ENCODE measurements at regions not wholly inside any gene's neighbourhood (a gene's known extent, or its start where the extent isn't known, plus 50 kb on each side); places are given as distances from the start of the nearest gene placed in this dataset.

- TF ChIP-seq SAP30 (IDR thresholded peaks at IDR 0.05; ENCODE audit: insufficient read depth, insufficient replicate concordance, low read length), result no peak
Observed at GRCh38 chr1:36590264-36590663, 107.6 kb upstream of the CSF3R start (continued).

Measured in H1 (cell line).